CD1c-positive myeloid dendritic cell (primary cell): ENCODE measurements at regions not wholly inside any gene's neighbourhood (a gene's known extent, or its start where the extent isn't known, plus 50 kb on each side); places are given as distances from the start of the nearest gene placed in this dataset.
"Not testable (repeated sequence)": the region's sequence is repeated elsewhere in the genome, so short reads cannot be mapped to it uniquely, and the experiment has no call there.

ENCODE experiments used
- DNase-seq: peaks from one replicate; pipeline ENCODE4 v3.0.0-alpha.2; 2016; ENCODE audit errors: extremely low spot score

- DNase-seq: no peak
Observed at GRCh38 chr2:53366543-53366942, 401.1 kb upstream of the CHAC2 start.

- no peak for DNase-seq
Observed at GRCh38 chr2:53362934-53363333, 404.7 kb upstream of the CHAC2 start.

- no peak for DNase-seq
Observed at GRCh38 chr2:53356291-53356905, 411.2 kb upstream of the CHAC2 start.

GRCh38 chr2:53353135-53354114 is 414.2 kb upstream of the CHAC2 start:
- no peak for DNase-seq

GRCh38 chr2:53347269-53347668 is 420.3 kb upstream of the CHAC2 start:
- DNase-seq: no peak

- no peak for DNase-seq
Observed at GRCh38 chr2:53342248-53342647, 425.4 kb upstream of the CHAC2 start.

GRCh38 chr2:53334610-53335009 is 433.0 kb upstream of the CHAC2 start:
- DNase-seq: no peak

- DNase-seq: no peak
Observed at GRCh38 chr2:53331667-53332066, 435.9 kb upstream of the CHAC2 start.

GRCh38 chr2:53317861-53318260 is 449.7 kb upstream of the CHAC2 start:
- no peak for DNase-seq

GRCh38 chr2:53315149-53315548 is 452.5 kb upstream of the CHAC2 start:
- DNase-seq: no peak

- DNase-seq: no peak
Observed at GRCh38 chr2:53314718-53315117, 452.9 kb upstream of the CHAC2 start.

GRCh38 chr2:53313644-53314043 is 454.0 kb upstream of the CHAC2 start:
- DNase-seq: not testable (repeated sequence)

GRCh38 chr2:53312721-53313120 is 454.9 kb upstream of the CHAC2 start:
- DNase-seq: no peak

- no peak for DNase-seq
Observed at GRCh38 chr2:53312181-53312580, 455.4 kb upstream of the CHAC2 start.

GRCh38 chr2:53303012-53303578 is 464.5 kb upstream of the CHAC2 start:
- DNase-seq: no peak

GRCh38 chr2:53302455-53302854 is 465.1 kb upstream of the CHAC2 start:
- no peak for DNase-seq

- DNase-seq: no peak
Observed at GRCh38 chr2:53289309-53290006, 478.1 kb upstream of the CHAC2 start.

- no peak for DNase-seq
Observed at GRCh38 chr2:53286345-53286744, 481.3 kb upstream of the CHAC2 start.

- no peak for DNase-seq
Observed at GRCh38 chr2:53275743-53276142, 491.9 kb upstream of the CHAC2 start.

- no peak for DNase-seq
Observed at GRCh38 chr2:53268626-53269025, 499.0 kb upstream of the CHAC2 start.

- DNase-seq: no peak
Observed at GRCh38 chr2:53268086-53268485, 499.5 kb upstream of the CHAC2 start.
